ENCODE measurements at regions not wholly inside any gene's neighbourhood (a gene's known extent, or its start where the extent isn't known, plus 50 kb on each side); places are given as distances from the start of the nearest gene placed in this dataset.

DNA sequence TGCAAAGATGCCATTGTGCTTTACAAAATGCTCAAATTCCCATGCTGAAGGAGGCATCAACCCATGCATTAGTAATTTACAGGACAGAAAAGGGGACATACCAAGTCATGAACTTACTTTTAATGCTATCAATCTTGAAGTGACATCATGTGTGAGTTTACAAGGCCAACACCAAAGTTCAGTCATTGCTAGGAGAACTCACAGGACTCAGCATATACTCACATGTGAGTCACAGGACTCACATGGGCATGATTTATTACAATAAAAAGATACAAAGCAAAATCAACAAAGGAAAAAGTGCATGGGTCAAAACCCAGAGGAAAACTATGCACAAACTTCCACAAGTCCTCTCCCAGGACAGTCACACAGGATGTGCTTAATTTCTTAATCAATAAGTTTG is 1656.0 kb downstream of the MRPL39 start:
- no peak for ATAC-seq
- peaks cover 4% of the 10 kb centered on the region; the same call in 2 of the 3 replicates for H3K36me3 Mint-ChIP-seq (ENCODE audit: low read depth)

More for the DNA sequence above, 1656.0 kb downstream of the MRPL39 start:
- H3K9me3 Mint-ChIP-seq = peaks cover 74% of the 10 kb centered on the region
- no peaks in the 10 kb centered on the region for H3K4me1 Mint-ChIP-seq
- Histone ChIP-seq H3K4me2 (no peak overlapping the region), H3K27me3 (ENCODE audit: insufficient read depth) (no peaks in the 10 kb centered on the region), H3K27ac (ENCODE audit: low read depth) (no peak overlapping the region), H3K36me3 (ENCODE audit: insufficient read depth) (no peaks in the 10 kb centered on the region), H3K79me2 (replicated peaks; ENCODE audit: insufficient read depth) (no peaks in the 10 kb centered on the region), H3K4me3 (no peak overlapping the region), H2AFZ (no peak overlapping the region), H3K4me1 (ENCODE audit: insufficient read depth) (no peaks in the 10 kb centered on the region), H3K9me2 (ENCODE audit: insufficient read depth) (no peaks in the 10 kb centered on the region; the same call in 1 of the 2 replicates), H4K20me1 (replicated peaks; ENCODE audit: insufficient read depth) (no peaks in the 10 kb centered on the region), H3F3A (replicated peaks; ENCODE audit: low read depth) (no peaks in the 10 kb centered on the region)
- no peak overlapping the region for H3K4me3 Mint-ChIP-seq
- DNase-seq (ENCODE audit: low spot score) = no peak
- H3K27ac Mint-ChIP-seq = no peak overlapping the region
- H3K27me3 Mint-ChIP-seq (ENCODE audit: insufficient read depth, low read depth, poor library complexity) = no peaks in the 10 kb centered on the region
- TF ChIP-seq EZH2phosphoT487 (IDR thresholded peaks at IDR 0.05; ENCODE audit: unreplicated experiment) (no peak), EZH2 (IDR thresholded peaks at IDR 0.05; ENCODE audit: low read depth, unreplicated experiment) (no peak), POLR2AphosphoS5 (IDR thresholded peaks at IDR 0.05; ENCODE audit: low read depth) (no peak), ZNF331 (CRISPR knock-in tag; IDR thresholded peaks at IDR 0.05; ENCODE audit: low read depth) (no peak), JUNB (IDR thresholded peaks at IDR 0.05; ENCODE audit: unreplicated experiment) (no peak), STAT1 (IDR thresholded peaks at IDR 0.05; ENCODE audit: unreplicated experiment) (no peak), NANOG (IDR thresholded peaks at IDR 0.05; ENCODE audit: borderline replicate concordance) (no peak), CREB1 (CRISPR knock-in tag; IDR thresholded peaks at IDR 0.05; ENCODE audit: low read depth) (no peak), ZNF114 (CRISPR knock-in tag; IDR thresholded peaks at IDR 0.05) (no peak)
- TF ChIP-seq, protein P1, sequence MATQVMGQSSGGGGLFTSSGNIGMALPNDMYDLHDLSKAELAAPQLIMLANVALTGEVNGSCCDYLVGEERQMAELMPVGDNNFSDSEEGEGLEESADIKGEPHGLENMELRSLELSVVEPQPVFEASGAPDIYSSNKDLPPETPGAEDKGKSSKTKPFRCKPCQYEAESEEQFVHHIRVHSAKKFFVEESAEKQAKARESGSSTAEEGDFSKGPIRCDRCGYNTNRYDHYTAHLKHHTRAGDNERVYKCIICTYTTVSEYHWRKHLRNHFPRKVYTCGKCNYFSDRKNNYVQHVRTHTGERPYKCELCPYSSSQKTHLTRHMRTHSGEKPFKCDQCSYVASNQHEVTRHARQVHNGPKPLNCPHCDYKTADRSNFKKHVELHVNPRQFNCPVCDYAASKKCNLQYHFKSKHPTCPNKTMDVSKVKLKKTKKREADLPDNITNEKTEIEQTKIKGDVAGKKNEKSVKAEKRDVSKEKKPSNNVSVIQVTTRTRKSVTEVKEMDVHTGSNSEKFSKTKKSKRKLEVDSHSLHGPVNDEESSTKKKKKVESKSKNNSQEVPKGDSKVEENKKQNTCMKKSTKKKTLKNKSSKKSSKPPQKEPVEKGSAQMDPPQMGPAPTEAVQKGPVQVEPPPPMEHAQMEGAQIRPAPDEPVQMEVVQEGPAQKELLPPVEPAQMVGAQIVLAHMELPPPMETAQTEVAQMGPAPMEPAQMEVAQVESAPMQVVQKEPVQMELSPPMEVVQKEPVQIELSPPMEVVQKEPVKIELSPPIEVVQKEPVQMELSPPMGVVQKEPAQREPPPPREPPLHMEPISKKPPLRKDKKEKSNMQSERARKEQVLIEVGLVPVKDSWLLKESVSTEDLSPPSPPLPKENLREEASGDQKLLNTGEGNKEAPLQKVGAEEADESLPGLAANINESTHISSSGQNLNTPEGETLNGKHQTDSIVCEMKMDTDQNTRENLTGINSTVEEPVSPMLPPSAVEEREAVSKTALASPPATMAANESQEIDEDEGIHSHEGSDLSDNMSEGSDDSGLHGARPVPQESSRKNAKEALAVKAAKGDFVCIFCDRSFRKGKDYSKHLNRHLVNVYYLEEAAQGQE (IDR thresholded peaks at IDR 0.05; ENCODE audit: unreplicated experiment) = no peak
- TF ChIP-seq, protein P2, sequence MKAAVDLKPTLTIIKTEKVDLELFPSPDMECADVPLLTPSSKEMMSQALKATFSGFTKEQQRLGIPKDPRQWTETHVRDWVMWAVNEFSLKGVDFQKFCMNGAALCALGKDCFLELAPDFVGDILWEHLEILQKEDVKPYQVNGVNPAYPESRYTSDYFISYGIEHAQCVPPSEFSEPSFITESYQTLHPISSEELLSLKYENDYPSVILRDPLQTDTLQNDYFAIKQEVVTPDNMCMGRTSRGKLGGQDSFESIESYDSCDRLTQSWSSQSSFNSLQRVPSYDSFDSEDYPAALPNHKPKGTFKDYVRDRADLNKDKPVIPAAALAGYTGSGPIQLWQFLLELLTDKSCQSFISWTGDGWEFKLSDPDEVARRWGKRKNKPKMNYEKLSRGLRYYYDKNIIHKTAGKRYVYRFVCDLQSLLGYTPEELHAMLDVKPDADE (IDR thresholded peaks at IDR 0.05) = no peak
- TF ChIP-seq, protein P3, sequence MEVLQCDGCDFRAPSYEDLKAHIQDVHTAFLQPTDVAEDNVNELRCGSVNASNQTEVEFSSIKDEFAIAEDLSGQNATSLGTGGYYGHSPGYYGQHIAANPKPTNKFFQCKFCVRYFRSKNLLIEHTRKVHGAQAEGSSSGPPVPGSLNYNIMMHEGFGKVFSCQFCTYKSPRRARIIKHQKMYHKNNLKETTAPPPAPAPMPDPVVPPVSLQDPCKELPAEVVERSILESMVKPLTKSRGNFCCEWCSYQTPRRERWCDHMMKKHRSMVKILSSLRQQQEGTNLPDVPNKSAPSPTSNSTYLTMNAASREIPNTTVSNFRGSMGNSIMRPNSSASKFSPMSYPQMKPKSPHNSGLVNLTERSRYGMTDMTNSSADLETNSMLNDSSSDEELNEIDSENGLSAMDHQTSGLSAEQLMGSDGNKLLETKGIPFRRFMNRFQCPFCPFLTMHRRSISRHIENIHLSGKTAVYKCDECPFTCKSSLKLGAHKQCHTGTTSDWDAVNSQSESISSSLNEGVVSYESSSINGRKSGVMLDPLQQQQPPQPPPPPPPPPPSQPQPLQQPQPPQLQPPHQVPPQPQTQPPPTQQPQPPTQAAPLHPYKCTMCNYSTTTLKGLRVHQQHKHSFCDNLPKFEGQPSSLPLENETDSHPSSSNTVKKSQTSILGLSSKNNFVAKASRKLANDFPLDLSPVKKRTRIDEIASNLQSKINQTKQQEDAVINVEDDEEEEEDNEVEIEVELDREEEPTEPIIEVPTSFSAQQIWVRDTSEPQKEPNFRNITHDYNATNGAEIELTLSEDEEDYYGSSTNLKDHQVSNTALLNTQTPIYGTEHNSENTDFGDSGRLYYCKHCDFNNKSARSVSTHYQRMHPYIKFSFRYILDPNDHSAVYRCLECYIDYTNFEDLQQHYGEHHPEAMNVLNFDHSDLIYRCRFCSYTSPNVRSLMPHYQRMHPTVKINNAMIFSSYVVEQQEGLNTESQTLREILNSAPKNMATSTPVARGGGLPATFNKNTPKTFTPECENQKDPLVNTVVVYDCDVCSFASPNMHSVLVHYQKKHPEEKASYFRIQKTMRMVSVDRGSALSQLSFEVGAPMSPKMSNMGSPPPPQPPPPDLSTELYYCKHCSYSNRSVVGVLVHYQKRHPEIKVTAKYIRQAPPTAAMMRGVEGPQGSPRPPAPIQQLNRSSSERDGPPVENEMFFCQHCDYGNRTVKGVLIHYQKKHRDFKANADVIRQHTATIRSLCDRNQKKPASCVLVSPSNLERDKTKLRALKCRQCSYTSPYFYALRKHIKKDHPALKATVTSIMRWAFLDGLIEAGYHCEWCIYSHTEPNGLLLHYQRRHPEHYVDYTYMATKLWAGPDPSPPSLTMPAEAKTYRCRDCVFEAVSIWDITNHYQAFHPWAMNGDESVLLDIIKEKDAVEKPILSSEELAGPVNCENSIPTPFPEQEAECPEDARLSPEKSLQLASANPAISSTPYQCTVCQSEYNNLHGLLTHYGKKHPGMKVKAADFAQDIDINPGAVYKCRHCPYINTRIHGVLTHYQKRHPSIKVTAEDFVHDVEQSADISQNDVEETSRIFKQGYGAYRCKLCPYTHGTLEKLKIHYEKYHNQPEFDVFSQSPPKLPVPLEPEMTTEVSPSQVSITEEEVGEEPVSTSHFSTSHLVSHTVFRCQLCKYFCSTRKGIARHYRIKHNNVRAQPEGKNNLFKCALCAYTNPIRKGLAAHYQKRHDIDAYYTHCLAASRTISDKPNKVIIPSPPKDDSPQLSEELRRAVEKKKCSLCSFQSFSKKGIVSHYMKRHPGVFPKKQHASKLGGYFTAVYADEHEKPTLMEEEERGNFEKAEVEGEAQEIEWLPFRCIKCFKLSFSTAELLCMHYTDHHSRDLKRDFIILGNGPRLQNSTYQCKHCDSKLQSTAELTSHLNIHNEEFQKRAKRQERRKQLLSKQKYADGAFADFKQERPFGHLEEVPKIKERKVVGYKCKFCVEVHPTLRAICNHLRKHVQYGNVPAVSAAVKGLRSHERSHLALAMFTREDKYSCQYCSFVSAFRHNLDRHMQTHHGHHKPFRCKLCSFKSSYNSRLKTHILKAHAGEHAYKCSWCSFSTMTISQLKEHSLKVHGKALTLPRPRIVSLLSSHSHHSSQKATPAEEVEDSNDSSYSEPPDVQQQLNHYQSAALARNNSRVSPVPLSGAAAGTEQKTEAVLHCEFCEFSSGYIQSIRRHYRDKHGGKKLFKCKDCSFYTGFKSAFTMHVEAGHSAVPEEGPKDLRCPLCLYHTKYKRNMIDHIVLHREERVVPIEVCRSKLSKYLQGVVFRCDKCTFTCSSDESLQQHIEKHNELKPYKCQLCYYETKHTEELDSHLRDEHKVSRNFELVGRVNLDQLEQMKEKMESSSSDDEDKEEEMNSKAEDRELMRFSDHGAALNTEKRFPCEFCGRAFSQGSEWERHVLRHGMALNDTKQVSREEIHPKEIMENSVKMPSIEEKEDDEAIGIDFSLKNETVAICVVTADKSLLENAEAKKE (CRISPR knock-in tag; IDR thresholded peaks at IDR 0.05) = no peak
- TF ChIP-seq, protein P4, sequence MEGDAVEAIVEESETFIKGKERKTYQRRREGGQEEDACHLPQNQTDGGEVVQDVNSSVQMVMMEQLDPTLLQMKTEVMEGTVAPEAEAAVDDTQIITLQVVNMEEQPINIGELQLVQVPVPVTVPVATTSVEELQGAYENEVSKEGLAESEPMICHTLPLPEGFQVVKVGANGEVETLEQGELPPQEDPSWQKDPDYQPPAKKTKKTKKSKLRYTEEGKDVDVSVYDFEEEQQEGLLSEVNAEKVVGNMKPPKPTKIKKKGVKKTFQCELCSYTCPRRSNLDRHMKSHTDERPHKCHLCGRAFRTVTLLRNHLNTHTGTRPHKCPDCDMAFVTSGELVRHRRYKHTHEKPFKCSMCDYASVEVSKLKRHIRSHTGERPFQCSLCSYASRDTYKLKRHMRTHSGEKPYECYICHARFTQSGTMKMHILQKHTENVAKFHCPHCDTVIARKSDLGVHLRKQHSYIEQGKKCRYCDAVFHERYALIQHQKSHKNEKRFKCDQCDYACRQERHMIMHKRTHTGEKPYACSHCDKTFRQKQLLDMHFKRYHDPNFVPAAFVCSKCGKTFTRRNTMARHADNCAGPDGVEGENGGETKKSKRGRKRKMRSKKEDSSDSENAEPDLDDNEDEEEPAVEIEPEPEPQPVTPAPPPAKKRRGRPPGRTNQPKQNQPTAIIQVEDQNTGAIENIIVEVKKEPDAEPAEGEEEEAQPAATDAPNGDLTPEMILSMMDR (conservative IDR thresholded peaks at IDR 0.05; ENCODE audit: low read depth in 2 of 2) = no peak

All from GM23338 (cell line).